ENCODE measurements at regions not wholly inside any gene's neighbourhood (a gene's known extent, or its start where the extent isn't known, plus 50 kb on each side); places are given as distances from the start of the nearest gene placed in this dataset.

DNA sequence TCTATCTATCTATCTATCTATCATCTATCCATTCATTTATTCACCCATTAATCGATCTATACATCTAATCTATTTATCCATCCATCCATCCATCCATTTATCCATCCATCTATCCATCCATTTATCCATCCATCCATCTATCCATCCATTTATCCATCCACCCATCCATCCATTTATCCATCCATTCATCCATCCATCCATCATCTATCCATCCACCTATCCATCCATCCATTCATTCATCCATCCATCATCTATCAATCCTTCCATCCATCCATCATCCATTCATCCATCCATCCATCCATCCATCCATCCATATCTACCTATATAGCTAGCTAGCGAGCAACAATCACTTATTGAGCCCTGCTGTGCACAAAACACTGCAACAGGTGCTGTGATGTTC, 953.1 kb upstream of the ZNF722 start:
- no peaks in the 10 kb centered on the region for H3K4me1 ChIP-seq (replicated peaks; ENCODE audit: insufficient read depth)
- no peaks in the 10 kb centered on the region for H3K36me3 ChIP-seq (ENCODE audit: low read depth)
- no peak overlapping the region for H3K27ac ChIP-seq
- no peak for TF ChIP-seq CTCF (conservative IDR thresholded peaks at IDR 0.05)
- TF ChIP-seq EZH2 (IDR thresholded peaks at IDR 0.05; ENCODE audit: low read depth), result no peak
- H3K9me2 ChIP-seq (ENCODE audit: insufficient read depth), result no peaks in the 10 kb centered on the region
- H2AFZ ChIP-seq, result no peak overlapping the region
- H3F3A ChIP-seq (ENCODE audit: insufficient read depth, low read depth), result no peaks in the 10 kb centered on the region
- H3K79me2 ChIP-seq (ENCODE audit: low read depth), result no peaks in the 10 kb centered on the region
- CTCF ChIA-PET, result no interaction called here
- no peaks in the 10 kb centered on the region for H4K20me1 ChIP-seq (ENCODE audit: insufficient read depth)
- no peak overlapping the region for H3K4me3 ChIP-seq
- no peak for DNase-seq
- POLR2A ChIA-PET (ENCODE audit: unreplicated experiment), result no interaction called here
- H3K9me3 ChIP-seq (ENCODE audit: insufficient read depth, low read depth), result no peaks in the 10 kb centered on the region
- no peak overlapping the region for H3K4me2 ChIP-seq
- BruUV-seq (replicated peaks), result no TSS peak
- intact Hi-C loops (cut with micrococcal nuclease; ENCODE audit: unreplicated experiment), result no loop called here
- no peaks in the 10 kb centered on the region for H3K27me3 ChIP-seq (ENCODE audit: insufficient read depth, low read depth)

- H3K27me3 ChIP-seq (ENCODE audit: insufficient read depth, low read depth), result no peaks in the 10 kb centered on the region
- no peaks in the 10 kb centered on the region for H3F3A ChIP-seq (ENCODE audit: insufficient read depth, low read depth)
- H3K79me2 ChIP-seq (ENCODE audit: low read depth), result no peaks in the 10 kb centered on the region
- POLR2A ChIA-PET (ENCODE audit: unreplicated experiment), result no interaction called here
- no peaks in the 10 kb centered on the region for H3K9me2 ChIP-seq (ENCODE audit: insufficient read depth)
- CTCF ChIA-PET, result no interaction called here
- no peak overlapping the region for H3K4me3 ChIP-seq
- no TSS peak for BruUV-seq (replicated peaks)
- H3K4me1 ChIP-seq (replicated peaks; ENCODE audit: insufficient read depth), result no peaks in the 10 kb centered on the region
- TF ChIP-seq EZH2 (IDR thresholded peaks at IDR 0.05; ENCODE audit: low read depth) (no peak), CTCF (conservative IDR thresholded peaks at IDR 0.05) (no peak)
- H3K9me3 ChIP-seq (ENCODE audit: insufficient read depth, low read depth), result no peaks in the 10 kb centered on the region
- no peaks in the 10 kb centered on the region for H4K20me1 ChIP-seq (ENCODE audit: insufficient read depth)
- DNase-seq, result no peak
- H3K4me2 ChIP-seq, result no peak overlapping the region
- no peak overlapping the region for H2AFZ ChIP-seq
- no peaks in the 10 kb centered on the region for H3K36me3 ChIP-seq (ENCODE audit: low read depth)
- H3K27ac ChIP-seq, result no peak overlapping the region
- intact Hi-C loops (cut with micrococcal nuclease; ENCODE audit: unreplicated experiment), result no loop called here
Measured at GRCh38 chr7:63046612-63047011, 952.0 kb upstream of the ZNF722 start.

DNA sequence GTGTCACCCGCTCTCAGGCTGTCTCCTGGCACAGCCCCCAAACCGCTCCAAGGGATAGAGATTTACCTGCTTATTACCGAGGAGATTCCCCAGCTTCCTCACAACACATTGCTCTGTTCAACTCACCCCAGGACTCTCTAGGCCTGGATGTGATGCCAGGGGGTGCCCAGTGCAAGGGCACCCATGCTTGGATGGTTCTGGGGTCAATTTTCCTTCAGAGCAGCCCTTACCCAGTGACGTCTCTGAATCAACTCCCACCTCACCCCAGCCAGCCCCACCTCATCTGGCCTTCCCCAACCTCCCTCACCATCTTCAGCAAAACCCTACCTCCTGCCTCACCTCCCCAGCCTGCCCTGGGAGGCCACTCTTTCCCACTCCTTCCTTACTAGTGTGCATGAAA, 951.6 kb upstream of the ZNF722 start:
- CTCF ChIA-PET, result no interaction called here
- Histone ChIP-seq H3K9me2 (ENCODE audit: insufficient read depth) (no peaks in the 10 kb centered on the region), H3K9me3 (ENCODE audit: insufficient read depth, low read depth) (no peaks in the 10 kb centered on the region), H3K79me2 (ENCODE audit: low read depth) (no peaks in the 10 kb centered on the region), H2AFZ (no peak overlapping the region), H3K36me3 (ENCODE audit: low read depth) (no peaks in the 10 kb centered on the region), H3K27me3 (ENCODE audit: insufficient read depth, low read depth) (no peaks in the 10 kb centered on the region), H3F3A (ENCODE audit: insufficient read depth, low read depth) (no peaks in the 10 kb centered on the region), H4K20me1 (ENCODE audit: insufficient read depth) (no peaks in the 10 kb centered on the region), H3K27ac (no peak overlapping the region), H3K4me1 (replicated peaks; ENCODE audit: insufficient read depth) (no peaks in the 10 kb centered on the region), H3K4me3 (no peak overlapping the region), H3K4me2 (no peak overlapping the region)
- TF ChIP-seq CTCF (conservative IDR thresholded peaks at IDR 0.05) (no peak), EZH2 (IDR thresholded peaks at IDR 0.05; ENCODE audit: low read depth) (no peak)
- BruUV-seq (replicated peaks), result no TSS peak
- no peak for DNase-seq
- POLR2A ChIA-PET (ENCODE audit: unreplicated experiment), result no interaction called here
- intact Hi-C loops (cut with micrococcal nuclease; ENCODE audit: unreplicated experiment), result no loop called here
